Transverse colon (tissue), 4 donors: ENCODE measurements at regions not wholly inside any gene's neighbourhood (a gene's known extent, or its start where the extent isn't known, plus 50 kb on each side); places are given as distances from the start of the nearest gene placed in this dataset.

Experiments used
- CTCF ChIP-seq, 5 experiments: fragments of 200-600 bp in 3 of 5; fragments of 450-650 bp in 2 of 5; sonication (generic) in 3 of 5; IDR thresholded peaks; 1 replicate in 2 of 5; 2 replicates in 3 of 5; pipeline ENCODE4 v1.5.1; 2016 to 2017; ENCODE audit warnings: antibody characterized with exemption in 5 of 5, inconsistent platforms in 3 of 5, mild to moderate bottlenecking in 2 of 5, moderate library complexity in 1 of 5
- EP300 ChIP-seq: sonication (generic); formaldehyde crosslinking; IDR thresholded peaks from one replicate; pipeline ENCODE4 v1.6.1; 2017; ENCODE audit warnings: antibody characterized with exemption, low read depth
- POLR2A ChIP-seq: fragments of 450-650 bp; IDR thresholded peaks from one replicate; pipeline ENCODE4 v1.6.1; 2016; ENCODE audit warnings: antibody characterized with exemption, mild to moderate bottlenecking, moderate library complexity
- POLR2AphosphoS5 ChIP-seq, 3 donors: sonication (generic); formaldehyde crosslinking; IDR thresholded peaks; one replicate each; pipeline ENCODE4 v1.6.1; 2016; ENCODE audit warnings: antibody characterized with exemption in 3 of 3

- TF ChIP-seq CTCF (IDR thresholded peaks at IDR 0.05) (no peak), POLR2AphosphoS5 (IDR thresholded peaks at IDR 0.05) (no peak), POLR2A (no peak), EP300 (no peak)
Observed at GRCh38 chr14:46259536-46259935, 392.0 kb downstream of the RPL10L start.
